Esophagus squamous epithelium (tissue), 4 donors: ENCODE measurements at regions not wholly inside any gene's neighbourhood (a gene's known extent, or its start where the extent isn't known, plus 50 kb on each side); places are given as distances from the start of the nearest gene placed in this dataset.

Experiments
- POLR2A ChIP-seq, 4 donors: fragments of 450-650 bp; IDR thresholded peaks; one replicate each; pipeline ENCODE4 v1.6.1; 2017; ENCODE audit warnings: antibody characterized with exemption in 4 of 4, mild to moderate bottlenecking in 4 of 4, moderate library complexity in 3 of 4
- TF ChIP-seq, protein P1 (sequence below), 6 experiments: fragments of 450-650 bp in 4 of 6; fragments of 200-600 bp in 2 of 6; sonication (generic) in 2 of 6; IDR thresholded peaks; one replicate each; pipeline ENCODE4 v1.5.1; 2016 to 2019; ENCODE audit warnings: antibody characterized with exemption in 6 of 6, mild to moderate bottlenecking in 4 of 6, moderate library complexity in 4 of 6

DNA sequence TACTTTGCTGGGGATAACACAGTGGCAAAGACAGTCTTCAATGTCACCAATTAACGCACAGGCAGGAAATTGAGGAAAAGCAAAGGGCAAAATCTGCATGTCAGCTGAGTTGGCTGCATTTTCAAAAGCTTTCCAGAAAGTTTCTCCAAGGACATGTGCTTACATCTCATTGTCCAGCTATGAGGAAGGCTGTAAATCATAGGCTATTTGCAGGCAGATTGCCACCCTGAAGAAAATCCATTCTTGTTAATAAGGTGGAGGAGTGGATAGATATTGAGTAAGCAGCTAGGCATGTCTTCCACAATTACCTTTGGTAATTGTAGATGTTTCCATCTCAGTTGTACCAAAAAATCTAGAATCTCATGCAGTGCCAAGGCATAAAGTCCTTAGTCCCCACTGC, 278.0 kb upstream of the NUDT12 start:
- TF ChIP-seq POLR2A (IDR thresholded peaks at IDR 0.05): no peak
- TF ChIP-seq, protein P1, sequence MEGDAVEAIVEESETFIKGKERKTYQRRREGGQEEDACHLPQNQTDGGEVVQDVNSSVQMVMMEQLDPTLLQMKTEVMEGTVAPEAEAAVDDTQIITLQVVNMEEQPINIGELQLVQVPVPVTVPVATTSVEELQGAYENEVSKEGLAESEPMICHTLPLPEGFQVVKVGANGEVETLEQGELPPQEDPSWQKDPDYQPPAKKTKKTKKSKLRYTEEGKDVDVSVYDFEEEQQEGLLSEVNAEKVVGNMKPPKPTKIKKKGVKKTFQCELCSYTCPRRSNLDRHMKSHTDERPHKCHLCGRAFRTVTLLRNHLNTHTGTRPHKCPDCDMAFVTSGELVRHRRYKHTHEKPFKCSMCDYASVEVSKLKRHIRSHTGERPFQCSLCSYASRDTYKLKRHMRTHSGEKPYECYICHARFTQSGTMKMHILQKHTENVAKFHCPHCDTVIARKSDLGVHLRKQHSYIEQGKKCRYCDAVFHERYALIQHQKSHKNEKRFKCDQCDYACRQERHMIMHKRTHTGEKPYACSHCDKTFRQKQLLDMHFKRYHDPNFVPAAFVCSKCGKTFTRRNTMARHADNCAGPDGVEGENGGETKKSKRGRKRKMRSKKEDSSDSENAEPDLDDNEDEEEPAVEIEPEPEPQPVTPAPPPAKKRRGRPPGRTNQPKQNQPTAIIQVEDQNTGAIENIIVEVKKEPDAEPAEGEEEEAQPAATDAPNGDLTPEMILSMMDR (IDR thresholded peaks at IDR 0.05): no peak
